IMR-90 (cell line): ENCODE measurements at regions not wholly inside any gene's neighbourhood (a gene's known extent, or its start where the extent isn't known, plus 50 kb on each side); places are given as distances from the start of the nearest gene placed in this dataset.

Experiments
- ATAC-seq: fragments of 200-7000 bp; cut with Tn5 transposase; 2 replicates; pipeline ENCODE4 v1.9.1; 2020; ENCODE audit warnings: low read depth, mild to moderate bottlenecking, moderate library complexity
- BruUV-seq: library from RNA; stranded (reverse); fragments of 400-500 nt; replicated peaks from 2 replicates; lab custom pipeline; 2021; lab: Mats Ljungman, UMichigan
- CTCF ChIA-PET: fragments of 300-600 bp; formaldehyde crosslinking; extraction: SDS; loops from one replicate; lab custom pipeline; 2021; ENCODE audit warnings: antibody characterized with exemption; lab: Yijun Ruan, JAX
- POLR2A ChIA-PET: fragments of 300-600 bp; sonication (Branson Sonifier 250); formaldehyde crosslinking; loops from one replicate; lab custom pipeline; 2022; ENCODE audit warnings: antibody characterized with exemption; ENCODE audit not compliant: unreplicated experiment; lab: Charles Lee
- DNase-seq: peaks from one replicate; pipeline ENCODE4 v3.0.0; 2013
- H2AFZ ChIP-seq: replicated peaks from 2 replicates; pipeline ENCODE3; 2013; ENCODE audit warnings: low read length, mild to moderate bottlenecking; ENCODE audit not compliant: poor library complexity
- H2AK5ac ChIP-seq: 2 replicates; pipeline ENCODE4 v1.6.1; 2013; ENCODE audit warnings: low read depth, low read length, inconsistent platforms
- H2AK9ac ChIP-seq: replicated peaks from 2 replicates; pipeline ENCODE3; 2013; ENCODE audit warnings: mild to moderate bottlenecking, low read depth, low read length, moderate library complexity; ENCODE audit not compliant: poor library complexity
- H2BK120ac ChIP-seq: 2 replicates; pipeline ENCODE4 v1.6.1; 2013; ENCODE audit warnings: low read depth, low read length, inconsistent platforms
- H2BK15ac ChIP-seq: 3 replicates; pipeline ENCODE4 v1.6.1; 2013; ENCODE audit warnings: low read depth, low read length, inconsistent platforms
- H2BK20ac ChIP-seq: 2 replicates; pipeline ENCODE4 v1.6.1; 2013; ENCODE audit warnings: low read depth, mild to moderate bottlenecking, inconsistent platforms, low read length, moderate library complexity
- H2BK5ac ChIP-seq: 2 replicates; pipeline ENCODE4 v1.6.1; 2013; ENCODE audit warnings: mild to moderate bottlenecking, low read depth, low read length, inconsistent platforms; ENCODE audit not compliant: poor library complexity, severe bottlenecking
- H3K14ac ChIP-seq: replicated peaks from 2 replicates; pipeline ENCODE4 v1.6.1; 2013; ENCODE audit warnings: low read depth, low read length, inconsistent platforms
- H3K18ac ChIP-seq: 2 replicates; pipeline ENCODE4 v1.6.1; 2013; ENCODE audit warnings: low read depth, low read length, control low read depth
- H3K23ac ChIP-seq: 2 replicates; pipeline ENCODE4 v1.6.1; 2013; ENCODE audit warnings: low read depth, low read length, inconsistent platforms
- H3K27ac ChIP-seq: 2 replicates; pipeline ENCODE4 v1.5.1; 2013; ENCODE audit warnings: mild to moderate bottlenecking, control low read depth, low read length; ENCODE audit not compliant: insufficient read depth
- H3K27me3 ChIP-seq: 2 replicates; pipeline ENCODE4 v1.6.1; 2013; ENCODE audit warnings: low read length; ENCODE audit not compliant: control insufficient read depth, insufficient read depth
- H3K36me3 ChIP-seq: 2 replicates; pipeline ENCODE4 v1.6.1; 2013; ENCODE audit warnings: low read length, mixed read lengths; ENCODE audit not compliant: control insufficient read depth, insufficient read depth
- H3K4ac ChIP-seq: 2 replicates; pipeline ENCODE4 v1.6.1; 2013; ENCODE audit warnings: low read depth, low read length, inconsistent platforms
- H3K4me1 ChIP-seq: 2 replicates; pipeline ENCODE4 v1.6.1; 2013; ENCODE audit warnings: low read length, mixed read lengths; ENCODE audit not compliant: control insufficient read depth, insufficient read depth
- H3K4me2 ChIP-seq: 2 replicates; pipeline ENCODE4 v1.6.1; 2013; ENCODE audit warnings: low read depth, mild to moderate bottlenecking, control low read depth, low read length, moderate library complexity
- H3K4me3 ChIP-seq: 2 replicates; pipeline ENCODE4 v1.5.1; 2013; ENCODE audit warnings: low read depth, mild to moderate bottlenecking, control low read depth, low read length, moderate library complexity; ENCODE audit not compliant: insufficient read depth
- H3K56ac ChIP-seq: 2 replicates; pipeline ENCODE4 v1.6.1; 2013; ENCODE audit warnings: low read length, inconsistent platforms; ENCODE audit not compliant: insufficient read depth; ENCODE audit errors: extremely low read depth
- H3K79me1 ChIP-seq, 2 experiments: 2 replicates each; pipeline ENCODE4 v1.6.1; 2013; ENCODE audit warnings: low read length in 2 of 2, inconsistent platforms in 1 of 2, low read depth in 1 of 2
- H3K9ac ChIP-seq: 2 replicates; pipeline ENCODE4 v1.6.1; 2013; ENCODE audit warnings: low read depth, low read length, control low read depth
- H3K9me1 ChIP-seq: 2 replicates; pipeline ENCODE4 v1.6.1; 2013; ENCODE audit warnings: low read length, inconsistent platforms; ENCODE audit not compliant: insufficient read depth
- H3K9me3 ChIP-seq: 2 replicates; pipeline ENCODE4 v1.6.1; 2013; ENCODE audit warnings: low read length; ENCODE audit not compliant: control insufficient read depth, insufficient read depth
- H4K20me1 ChIP-seq: 2 replicates; pipeline ENCODE4 v1.6.1; 2013; ENCODE audit warnings: low read length, inconsistent platforms; ENCODE audit not compliant: insufficient read depth
- H4K5ac ChIP-seq: 2 replicates; pipeline ENCODE4 v1.6.1; 2013; ENCODE audit warnings: mild to moderate bottlenecking, low read depth, low read length, control low read depth
- H4K8ac ChIP-seq, 2 experiments: 2 replicates each; pipeline ENCODE4 v1.6.1; 2013; ENCODE audit warnings: low read depth in 2 of 2, low read length in 2 of 2, control low read depth in 1 of 2, inconsistent platforms in 1 of 2
- H4K91ac ChIP-seq: 2 replicates; pipeline ENCODE4 v1.6.1; 2013; ENCODE audit warnings: low read depth, low read length, inconsistent platforms; ENCODE audit not compliant: insufficient read depth
- BHLHE40 ChIP-seq: fragments of 150-350 bp; IDR thresholded peaks from 2 replicates; pipeline ENCODE4 v1.6.1; 2016; ENCODE audit warnings: mild to moderate bottlenecking, low read depth, low read length
- CHD1 ChIP-seq: IDR thresholded peaks from 2 replicates; pipeline ENCODE4 v1.6.1; 2012; ENCODE audit warnings: low read depth, low read length, improper control_type of control experiment
- FOS ChIP-seq: fragments of 150-350 bp; IDR thresholded peaks from 2 replicates; pipeline ENCODE4 v1.6.1; 2016; ENCODE audit warnings: low read depth, low read length
- MAFK ChIP-seq: IDR thresholded peaks from 2 replicates; pipeline ENCODE4 v1.6.1; 2012; ENCODE audit warnings: low read depth, low read length, improper control_type of control experiment
- MAZ ChIP-seq: IDR thresholded peaks from 2 replicates; pipeline ENCODE4 v1.6.1; 2012; ENCODE audit warnings: low read depth, mild to moderate bottlenecking, low read length, improper control_type of control experiment, moderate library complexity, borderline replicate concordance
- NFE2L2 ChIP-seq: fragments of 150-350 bp; IDR thresholded peaks from 2 replicates; pipeline ENCODE4 v1.6.1; 2016; ENCODE audit warnings: low read depth, mild to moderate bottlenecking, low read length
- POLR2A ChIP-seq: IDR thresholded peaks from 2 replicates; pipeline ENCODE4 v1.6.1; 2012; ENCODE audit warnings: mild to moderate bottlenecking, low read depth, low read length
- RCOR1 ChIP-seq: IDR thresholded peaks from 2 replicates; pipeline ENCODE4 v1.6.1; 2012; ENCODE audit warnings: mild to moderate bottlenecking, low read length, improper control_type of control experiment; ENCODE audit not compliant: insufficient replicate concordance
- RFX5 ChIP-seq: IDR thresholded peaks from 2 replicates; pipeline ENCODE4 v1.8.0; 2012; ENCODE audit warnings: low read depth, mild to moderate bottlenecking, low read length, moderate library complexity
- USF2 ChIP-seq: fragments of 150-350 bp; IDR thresholded peaks from 2 replicates; pipeline ENCODE4 v1.6.1; 2017; ENCODE audit warnings: mild to moderate bottlenecking, antibody characterized with exemption, low read length, low read depth
- WGBS, 2 experiments: methylation state at CpG; one replicate each; pipeline versions ENCODE4 v1.1.5 to v1.1.7; 2013; ENCODE audit warnings: missing lambda C conversion rate in 2 of 2; ENCODE audit not compliant: insufficient read length in 1 of 2; ENCODE audit errors: extremely low coverage in 2 of 2; 5-methylcytosine and 5-hydroxymethylcytosine counted together
- dilution Hi-C: fragments of 300-500 bp; cut with HindIII; formaldehyde crosslinking; loops from one replicate; pipeline ENCODE4 v1.14.3; 2018; ENCODE audit warnings: low sequenced_read_pairs; ENCODE audit not compliant: unreplicated experiment
- in situ Hi-C: fragments of 300-500 bp; cut with MboI; formaldehyde crosslinking; loops from 3 replicates; pipeline ENCODE4 v1.14.3; 2019; ENCODE audit warnings: low sequenced_read_pairs, inconsistent platforms, mixed read lengths
- intact Hi-C: fragments of 100-400 bp; cut with micrococcal nuclease; formaldehyde crosslinking; loops from 2 replicates; pipeline ENCODE4 v1.10.0; 2022

- no peak overlapping the region for H2AK5ac ChIP-seq
- no peak overlapping the region for H2BK5ac ChIP-seq
- H4K91ac ChIP-seq, result no peak overlapping the region
- no peak overlapping the region for H3K4me3 ChIP-seq
- no TSS peak for BruUV-seq
- intact Hi-C loops (no loop called here), dilution Hi-C loops (no loop called here), in situ Hi-C loops (no loop called here)
- H3K4me1 ChIP-seq, result no peaks in the 10 kb centered on the region
- H2BK15ac ChIP-seq, result no peak overlapping the region
- no peak overlapping the region for H4K8ac ChIP-seq
- H3K14ac ChIP-seq, result no peak overlapping the region
- no peaks in the 10 kb centered on the region for H3K36me3 ChIP-seq
- H2BK120ac ChIP-seq, result no peak overlapping the region
- POLR2A ChIA-PET, result no interaction called here
- no peak for ATAC-seq
- H3K27me3 ChIP-seq, result no peaks in the 10 kb centered on the region
- no peaks in the 10 kb centered on the region for H3K79me1 ChIP-seq
- WGBS, 2 experiments, result no CpG with 5 or more reads among the region's 1 CpG
- no peak overlapping the region for H3K23ac ChIP-seq
- no peak overlapping the region for H3K4ac ChIP-seq
- H3K18ac ChIP-seq, result no peak overlapping the region
- H3K9ac ChIP-seq, result no peak overlapping the region
- H4K20me1 ChIP-seq, result no peaks in the 10 kb centered on the region
- no peak overlapping the region for H2AK9ac ChIP-seq
- no peak for DNase-seq
- no peaks in the 10 kb centered on the region for H3K9me1 ChIP-seq
- no peak overlapping the region for H3K27ac ChIP-seq
- H2BK20ac ChIP-seq, result no peak overlapping the region
- no peak overlapping the region for H3K56ac ChIP-seq
- no peak overlapping the region for H3K4me2 ChIP-seq
- no peaks in the 10 kb centered on the region for H3K9me3 ChIP-seq
- no peak overlapping the region for H4K5ac ChIP-seq
- no peak for TF ChIP-seq NFE2L2
- no peak for TF ChIP-seq RFX5
- TF ChIP-seq MAFK, result no peak
- TF ChIP-seq FOS, result no peak
- TF ChIP-seq RCOR1, result no peak
- TF ChIP-seq BHLHE40, result no peak
- no peak for TF ChIP-seq CHD1
- TF ChIP-seq USF2, result no peak
- TF ChIP-seq POLR2A, result no peak
- no peak for TF ChIP-seq MAZ
- no peak overlapping the region for H2AFZ ChIP-seq
- CTCF ChIA-PET, result no interaction called here
Measured at GRCh38 chr21:16201718-16202117, 471.9 kb downstream of the USP25 start.
